GM12892 (cell line): ENCODE measurements at regions not wholly inside any gene's neighbourhood (a gene's known extent, or its start where the extent isn't known, plus 50 kb on each side); places are given as distances from the start of the nearest gene placed in this dataset.

Experiments
- POLR2A ChIP-seq: IDR thresholded peaks from 2 replicates; pipeline ENCODE4 v1.6.1; 2011; ENCODE audit warnings: low read depth, low read length, control low read depth
- TAF1 ChIP-seq: IDR thresholded peaks from 2 replicates; pipeline ENCODE4 v1.6.1; 2011; ENCODE audit warnings: low read depth, mild to moderate bottlenecking, control low read depth, low read length, borderline replicate concordance

DNA sequence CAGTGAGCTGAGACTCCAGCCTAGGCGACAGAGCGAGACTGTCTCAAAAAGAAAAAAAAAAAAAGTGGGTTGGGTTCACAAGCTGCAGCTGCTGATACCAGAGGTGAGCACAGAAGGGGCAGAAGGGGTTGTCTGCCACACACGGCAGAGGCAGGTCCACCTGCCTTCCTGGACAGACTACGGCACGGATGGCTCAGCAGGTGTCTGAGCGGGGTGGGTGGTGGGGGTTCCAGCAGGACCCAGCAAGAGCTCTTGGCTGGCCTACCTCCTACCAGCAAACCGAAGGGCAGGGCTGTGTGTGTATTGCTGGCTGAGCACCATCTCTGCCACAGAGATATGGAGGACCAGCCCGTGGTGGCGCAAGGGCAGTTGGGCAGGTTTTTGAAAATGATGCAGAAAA lies 130.4 kb upstream of the ASB18 start:
- TF ChIP-seq TAF1 (no peak), POLR2A (no peak)
